ENCODE measurements at regions not wholly inside any gene's neighbourhood (a gene's known extent, or its start where the extent isn't known, plus 50 kb on each side); places are given as distances from the start of the nearest gene placed in this dataset.

GRCh38 chr1:56355422-56355821 is 223.9 kb downstream of the PLPP3 start:
- no peak for TF ChIP-seq CTCF (IDR thresholded peaks at IDR 0.05)
- no peak for TF ChIP-seq EP300 (IDR thresholded peaks at IDR 0.05)
- no peak for TF ChIP-seq POLR2A (IDR thresholded peaks at IDR 0.05)

Data from ovary (tissue), 3 donors.